Endothelial cell (in vitro differentiated cells): ENCODE measurements at regions not wholly inside any gene's neighbourhood (a gene's known extent, or its start where the extent isn't known, plus 50 kb on each side); places are given as distances from the start of the nearest gene placed in this dataset.

Experiments used
- DNase-seq: peaks from one replicate; pipeline ENCODE4 v3.0.0; 2021; ENCODE audit warnings: low spot score
- H3K27ac Mint-ChIP-seq: one replicate; pipeline ENCODE4 v1.8.0; 2021; ENCODE audit warnings: mixed read lengths, inconsistent platforms; ENCODE audit not compliant: unreplicated experiment
- H3K27me3 Mint-ChIP-seq: one replicate; pipeline ENCODE4 v1.8.0; 2021; ENCODE audit warnings: mild to moderate bottlenecking, moderate library complexity, mixed read lengths, inconsistent platforms; ENCODE audit not compliant: unreplicated experiment
- H3K36me3 Mint-ChIP-seq: one replicate; pipeline ENCODE4 v1.8.0; 2021; ENCODE audit warnings: mild to moderate bottlenecking, low read depth, mixed read lengths, inconsistent platforms; ENCODE audit not compliant: unreplicated experiment
- H3K4me1 Mint-ChIP-seq: one replicate; pipeline ENCODE4 v1.8.0; 2021; ENCODE audit warnings: mild to moderate bottlenecking, mixed read lengths, inconsistent platforms; ENCODE audit not compliant: unreplicated experiment
- H3K4me3 Mint-ChIP-seq: one replicate; pipeline ENCODE4 v1.8.0; 2021; ENCODE audit warnings: mild to moderate bottlenecking, mixed read lengths, inconsistent platforms; ENCODE audit not compliant: unreplicated experiment
- H3K9me3 Mint-ChIP-seq: one replicate; pipeline ENCODE4 v1.8.0; 2021; ENCODE audit warnings: mixed read lengths, inconsistent platforms; ENCODE audit not compliant: unreplicated experiment
- CTCF ChIP-seq: fragments of 200-600 bp; sonication (generic); IDR thresholded peaks from one replicate; pipeline ENCODE4 v1.5.0; 2021; ENCODE audit warnings: antibody characterized with exemption; ENCODE audit not compliant: unreplicated experiment

GRCh38 chr20:57922083-57922482 lies 212.3 kb upstream of the PMEPA1 start:
- peaks cover 13% of the 10 kb centered on the region for H3K4me1 Mint-ChIP-seq
- no peaks in the 10 kb centered on the region for H3K36me3 Mint-ChIP-seq

DNA sequence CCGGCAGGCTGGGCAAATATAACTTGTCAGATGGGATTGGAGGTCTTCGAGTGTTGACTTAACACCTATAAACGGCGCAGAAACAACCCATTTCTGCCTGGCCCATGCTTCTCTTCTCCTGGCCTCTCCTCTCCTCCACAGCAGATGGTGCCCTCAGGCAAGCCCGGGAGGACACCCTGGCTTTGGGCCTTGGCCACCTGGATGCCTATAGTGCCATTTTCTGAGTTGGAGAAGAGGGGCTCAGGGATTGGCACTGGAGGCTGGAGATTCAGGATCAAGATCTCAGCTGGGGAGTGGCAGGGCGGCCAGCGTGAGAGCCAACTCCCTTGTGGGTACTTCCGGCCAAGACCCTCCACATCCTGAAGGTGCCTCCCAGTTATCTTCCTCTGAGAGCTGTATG lies 211.9 kb upstream of the PMEPA1 start:
- Mint-ChIP-seq H3K4me3 (no peak overlapping the region), H3K36me3 (no peaks in the 10 kb centered on the region), H3K9me3 (no peaks in the 10 kb centered on the region), H3K27me3 (no peaks in the 10 kb centered on the region), H3K4me1 (peaks cover 13% of the 10 kb centered on the region), H3K27ac (no peak overlapping the region)
- no peak for DNase-seq
- no peak for TF ChIP-seq CTCF

More at GRCh38 chr20:57922083-57922482, 212.3 kb upstream of the PMEPA1 start:
- TF ChIP-seq CTCF: no peak
- H3K4me3 Mint-ChIP-seq: no peak overlapping the region
- no peak for DNase-seq
- no peaks in the 10 kb centered on the region for H3K9me3 Mint-ChIP-seq
- peaks cover under 1% of the 10 kb centered on the region for H3K27me3 Mint-ChIP-seq
- H3K27ac Mint-ChIP-seq: no peak overlapping the region

GRCh38 chr20:57920971-57921370 lies 211.2 kb upstream of the PMEPA1 start:
- no peak for DNase-seq
- Mint-ChIP-seq H3K4me3 (no peak overlapping the region), H3K27ac (no peak overlapping the region), H3K27me3 (no peaks in the 10 kb centered on the region), H3K9me3 (no peaks in the 10 kb centered on the region), H3K36me3 (no peaks in the 10 kb centered on the region), H3K4me1 (peaks cover 13% of the 10 kb centered on the region)
- no peak for TF ChIP-seq CTCF

- TF ChIP-seq CTCF: no peak
- Mint-ChIP-seq H3K27me3 (no peaks in the 10 kb centered on the region), H3K36me3 (no peaks in the 10 kb centered on the region), H3K9me3 (no peaks in the 10 kb centered on the region), H3K4me3 (no peak overlapping the region), H3K27ac (no peak overlapping the region), H3K4me1 (peaks cover 13% of the 10 kb centered on the region)
- DNase-seq: no peak
These were observed 209.2 kb upstream of the PMEPA1 start for GRCh38 chr20:57919049-57919448.

DNA sequence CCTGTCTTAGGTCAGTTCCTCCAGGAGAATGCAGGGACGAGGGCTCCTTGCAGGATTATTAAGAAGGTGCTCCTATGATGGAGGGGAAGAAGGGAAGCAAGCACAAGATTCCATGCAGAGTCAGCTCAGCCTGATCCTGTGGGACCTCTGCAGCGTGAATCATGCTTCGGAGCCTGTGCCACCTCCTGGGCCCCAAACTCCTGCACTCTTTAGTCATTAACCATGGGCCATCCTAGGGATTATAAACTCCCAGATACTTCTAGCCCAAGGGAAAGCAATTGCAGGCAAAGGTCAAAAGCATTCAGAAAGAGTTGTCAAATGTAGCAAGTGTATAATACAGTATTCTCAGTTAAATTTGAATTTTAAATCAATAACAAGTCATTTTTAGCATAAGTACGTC lies 208.7 kb upstream of the PMEPA1 start:
- H3K4me1 Mint-ChIP-seq: peaks cover 9% of the 10 kb centered on the region
- no peaks in the 10 kb centered on the region for H3K36me3 Mint-ChIP-seq
- no peak overlapping the region for H3K4me3 Mint-ChIP-seq

More for the DNA sequence above, 208.7 kb upstream of the PMEPA1 start:
- Mint-ChIP-seq H3K27ac (no peak overlapping the region), H3K27me3 (no peaks in the 10 kb centered on the region), H3K9me3 (no peaks in the 10 kb centered on the region)
- TF ChIP-seq CTCF: no peak
- DNase-seq: no peak
